ENCODE measurements at regions not wholly inside any gene's neighbourhood (a gene's known extent, or its start where the extent isn't known, plus 50 kb on each side); places are given as distances from the start of the nearest gene placed in this dataset.
A peak's percentile ranks its signal among the peaks of the same experiment; 100 is the strongest.
"Not testable (repeated sequence)": the region's sequence is repeated elsewhere in the genome, so short reads cannot be mapped to it uniquely, and the experiment has no call there.

DNA sequence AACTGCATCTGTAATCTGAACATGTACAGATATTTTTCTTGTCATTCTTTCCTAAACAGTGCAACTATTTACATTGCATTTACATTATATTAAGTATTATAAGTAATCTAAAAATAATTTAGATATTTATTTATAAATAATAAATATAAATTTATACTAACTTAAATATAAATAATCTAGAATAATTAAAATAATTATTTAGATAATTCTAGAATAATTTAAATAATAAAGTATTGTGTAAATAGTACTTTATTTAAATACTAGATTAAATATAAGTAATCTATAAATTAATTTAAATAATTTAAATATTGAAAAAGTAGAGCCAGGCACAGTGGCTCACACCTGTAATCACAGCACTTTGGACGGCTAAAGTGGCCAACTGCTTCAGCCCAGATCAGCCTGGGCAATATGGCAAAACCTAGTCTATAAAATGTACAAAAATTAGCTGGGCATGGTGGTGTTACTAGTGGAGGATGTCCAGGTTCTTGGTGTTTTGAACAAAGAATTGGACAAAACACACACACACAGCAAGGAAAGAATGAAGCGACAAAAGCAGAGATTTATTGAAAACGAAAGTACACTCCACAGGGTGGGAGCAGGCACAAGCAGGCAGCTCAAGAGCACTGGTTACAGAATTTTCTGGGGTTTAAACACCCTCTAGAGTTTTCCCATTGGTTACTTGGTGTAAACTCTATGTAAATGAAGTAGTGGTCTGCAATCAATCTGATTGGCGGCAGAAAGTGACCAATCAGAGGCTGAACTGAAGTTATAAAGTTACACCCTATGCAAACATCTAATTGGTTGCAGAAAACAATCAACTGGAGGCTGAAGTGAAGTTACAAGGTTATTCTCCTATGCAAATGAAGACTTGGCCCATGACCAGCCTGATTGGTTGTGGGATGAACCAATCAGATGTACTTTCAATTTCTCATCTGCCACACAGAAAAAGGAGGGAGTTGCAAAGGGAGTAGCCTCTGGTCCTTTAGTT is 100.2 kb upstream of the SP4 start:
- DNase-seq, result no peak

DNA sequence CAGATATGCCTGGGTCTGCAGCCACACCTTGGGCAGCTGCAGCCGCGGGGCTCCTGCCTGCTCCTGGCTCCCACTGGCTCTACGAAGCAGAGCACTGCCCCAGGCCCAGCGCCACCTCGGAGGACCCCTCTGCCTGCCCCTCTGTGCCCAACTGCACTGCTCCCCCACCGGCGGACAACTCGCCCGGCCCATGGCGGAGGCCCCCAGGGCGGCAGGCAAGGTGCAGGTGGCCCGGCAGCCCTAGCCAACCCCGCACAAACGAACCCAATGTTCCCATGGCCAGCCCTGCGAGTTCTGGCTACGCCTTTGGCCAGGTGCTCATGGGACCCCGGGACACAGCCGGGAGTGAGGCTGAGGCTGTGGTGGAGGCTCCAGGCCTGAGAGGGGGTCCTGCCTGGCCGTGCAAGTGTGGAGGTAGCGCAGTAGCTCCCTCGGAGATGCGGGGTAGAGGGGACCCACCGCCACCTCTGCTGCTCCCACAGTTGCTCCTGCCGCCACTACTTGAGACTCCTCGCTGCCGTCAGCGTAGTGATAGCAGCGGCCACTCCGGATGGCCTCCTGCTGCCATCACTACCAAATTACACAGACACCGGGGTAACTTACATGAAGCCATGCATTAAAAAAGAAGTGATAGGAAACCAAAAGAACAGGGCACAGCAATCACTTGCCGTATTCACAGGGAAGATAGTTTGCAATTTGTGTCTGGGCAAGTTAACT is 97.3 kb upstream of the SP4 start:
- no peak for DNase-seq

DNA sequence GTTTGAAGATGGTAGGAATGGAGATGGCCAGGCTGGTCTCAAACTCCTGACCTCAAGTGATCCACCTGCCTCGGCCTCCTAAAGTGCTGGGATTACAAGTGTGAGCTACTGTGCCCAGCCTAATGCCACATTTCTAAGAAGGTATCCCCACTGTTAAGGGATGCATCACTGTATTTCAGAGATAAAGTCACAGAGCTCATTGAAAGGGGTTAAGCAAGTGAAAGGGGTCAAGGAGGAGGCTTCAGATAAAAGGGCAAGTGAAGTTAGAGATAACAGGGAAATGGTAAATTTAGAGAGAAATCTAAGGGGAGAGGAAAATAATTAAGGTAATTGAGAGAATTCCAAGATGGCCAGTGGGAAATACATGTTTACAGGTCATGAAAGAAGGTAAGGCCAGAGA is 93.0 kb upstream of the SP4 start:
- no peak for DNase-seq

DNA sequence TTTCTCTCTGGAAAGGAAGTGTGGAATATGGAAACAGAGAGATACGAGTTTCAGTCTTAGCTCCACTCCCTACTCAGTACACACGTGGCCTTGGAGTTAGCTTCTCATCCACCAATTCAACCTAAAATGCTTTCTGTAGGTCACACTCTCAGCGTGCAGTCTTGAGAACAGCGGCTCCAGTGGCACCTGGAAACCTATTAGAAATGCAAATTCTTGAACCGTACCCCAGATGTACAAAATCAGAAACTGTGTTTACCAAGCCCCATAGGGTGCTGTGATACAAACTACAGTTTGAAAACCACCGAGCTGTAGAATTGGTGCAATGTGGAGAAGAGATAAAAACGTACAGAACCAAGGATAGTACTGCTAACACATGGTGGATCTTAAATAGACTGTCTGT is 91.1 kb upstream of the SP4 start:
- DNase-seq, result no peak

DNA sequence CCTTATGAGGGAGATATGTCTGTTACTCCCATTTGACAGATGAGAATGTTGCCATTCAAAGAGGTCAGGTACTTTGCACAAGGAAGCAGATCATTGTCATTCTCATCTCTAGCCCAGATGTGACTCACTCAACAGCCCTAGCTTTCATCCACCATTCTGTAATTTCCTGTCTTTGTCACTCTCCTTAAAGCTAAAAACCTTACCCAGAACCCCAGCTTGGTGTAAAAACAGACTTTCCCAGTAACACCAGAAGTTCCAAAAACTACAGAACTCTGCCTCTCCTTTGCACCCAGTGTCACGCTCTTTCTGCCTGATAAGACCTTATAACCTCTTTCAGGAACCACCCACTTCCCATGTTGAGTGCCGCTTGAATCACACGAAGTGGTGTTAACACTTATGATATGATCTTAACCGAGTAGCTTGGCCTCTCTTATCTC is 89.1 kb upstream of the SP4 start:
- DNase-seq, result no peak

DNA sequence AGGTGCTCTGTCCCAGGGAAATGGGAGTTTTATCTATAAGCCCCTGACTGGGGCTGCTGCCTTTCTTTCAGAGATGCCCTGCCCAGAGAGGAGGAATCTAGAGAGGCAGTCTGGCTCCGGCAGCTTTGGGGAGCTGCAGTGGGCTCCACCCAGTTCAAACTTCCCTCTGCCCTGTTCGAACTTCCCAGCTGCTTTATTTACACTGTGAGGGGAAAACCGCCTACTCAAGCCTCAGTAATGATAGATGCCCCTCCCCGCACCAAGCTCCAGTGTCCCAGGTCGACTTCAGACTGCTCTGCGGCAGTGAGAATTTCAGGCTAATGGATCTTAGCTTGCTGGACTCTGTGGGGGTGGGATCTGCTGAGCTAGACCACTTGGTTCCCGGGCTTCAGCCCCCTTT is 83.0 kb upstream of the SP4 start:
- DNase-seq, result not testable (repeated sequence)

DNA sequence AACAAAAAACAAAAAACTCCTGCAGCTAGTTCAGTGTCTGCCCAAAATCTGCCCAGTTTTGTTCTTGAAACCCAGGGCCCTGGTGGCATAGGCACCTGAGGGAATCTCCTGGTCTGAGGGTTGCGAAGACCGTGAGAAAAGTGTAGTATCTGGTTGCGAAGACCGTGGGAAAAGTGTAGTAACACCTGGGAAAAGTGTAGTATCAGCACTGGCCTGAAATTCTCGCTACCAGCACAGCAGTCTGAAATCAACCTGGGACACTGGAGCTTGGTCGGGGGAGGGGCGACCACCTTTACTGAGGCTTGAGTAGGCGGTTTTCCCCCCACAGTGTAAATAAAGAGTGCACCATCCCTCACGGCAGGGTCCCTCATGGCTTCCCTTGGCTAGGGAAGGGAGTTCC is 82.5 kb upstream of the SP4 start:
- no peak for DNase-seq

DNA sequence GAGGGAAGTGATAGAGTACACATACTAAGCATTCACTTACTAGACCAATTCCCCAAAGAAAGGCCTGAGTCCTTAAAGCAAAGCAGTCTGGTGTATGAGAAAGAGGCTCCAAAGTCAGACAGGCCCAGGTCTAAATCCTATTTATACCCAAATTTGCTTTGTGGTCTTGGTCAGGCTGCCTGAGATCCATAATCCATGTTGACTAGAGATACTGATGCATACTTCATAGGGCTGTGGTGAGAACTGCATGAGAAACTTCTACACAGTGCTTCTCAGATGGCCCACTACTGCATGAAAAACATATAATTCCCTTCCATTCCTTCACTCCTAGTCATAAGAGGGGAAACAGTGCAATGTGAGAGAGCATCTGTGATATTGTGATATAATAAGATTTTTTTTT is 81.6 kb upstream of the SP4 start:
- DNase-seq, result no peak

DNA sequence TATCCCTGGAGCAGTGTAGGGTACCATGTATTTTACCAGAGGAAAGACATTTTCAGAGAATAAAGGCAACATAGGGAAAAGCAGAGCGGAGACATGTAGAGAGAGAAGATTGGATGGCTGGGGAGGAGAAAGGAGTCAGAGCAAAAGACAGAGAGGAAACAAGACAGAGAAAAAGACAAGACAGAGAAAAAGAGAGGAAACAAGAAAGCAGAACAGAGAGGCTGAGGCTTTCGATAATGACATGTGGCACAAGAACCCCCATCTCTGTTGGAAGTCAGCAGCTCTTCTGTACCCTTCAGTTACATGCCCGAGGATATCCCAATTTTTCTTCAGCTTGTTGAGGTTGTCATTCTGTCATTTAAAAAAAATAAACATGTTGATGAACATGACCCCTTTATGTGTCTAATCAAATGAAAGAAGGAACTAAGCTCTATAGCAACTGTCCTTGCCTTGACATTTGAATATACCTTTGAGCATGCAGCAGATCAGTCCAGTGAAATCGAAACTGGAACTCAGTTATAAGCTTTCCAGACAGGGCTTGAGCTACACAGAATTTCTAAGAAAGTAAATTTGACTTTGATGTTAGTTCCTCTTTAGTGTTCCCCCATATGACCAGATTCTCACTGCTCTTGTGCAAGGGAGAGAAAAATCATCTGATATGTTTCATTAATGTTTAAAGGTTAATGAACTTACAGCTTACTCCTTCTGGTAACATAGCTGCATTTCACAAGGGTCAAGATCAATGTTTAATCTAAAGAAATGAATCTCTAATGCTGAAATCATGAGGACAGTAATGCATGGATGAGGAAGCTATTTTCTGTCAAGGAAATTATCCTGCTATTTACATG is 75.1 kb upstream of the SP4 start:
- DNase-seq, result no peak

DNA sequence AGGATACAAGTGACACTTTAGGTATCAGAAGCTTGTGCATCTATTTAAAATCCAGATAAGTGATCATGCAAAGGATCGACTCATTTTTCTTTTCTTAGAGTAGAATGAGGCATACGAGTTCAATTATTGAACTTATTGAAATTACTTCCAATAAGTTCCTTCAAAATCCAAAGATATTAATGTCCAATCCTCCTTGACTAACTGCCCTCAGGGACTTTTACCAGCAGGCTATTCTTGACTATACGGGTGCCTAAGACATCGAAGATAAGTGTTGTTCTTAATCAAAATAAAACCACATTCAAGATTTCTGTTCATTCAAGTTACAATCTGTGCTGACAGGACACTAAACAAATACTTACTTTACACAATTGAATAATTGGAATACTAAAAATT is 74.5 kb upstream of the SP4 start:
- no peak for DNase-seq

DNA sequence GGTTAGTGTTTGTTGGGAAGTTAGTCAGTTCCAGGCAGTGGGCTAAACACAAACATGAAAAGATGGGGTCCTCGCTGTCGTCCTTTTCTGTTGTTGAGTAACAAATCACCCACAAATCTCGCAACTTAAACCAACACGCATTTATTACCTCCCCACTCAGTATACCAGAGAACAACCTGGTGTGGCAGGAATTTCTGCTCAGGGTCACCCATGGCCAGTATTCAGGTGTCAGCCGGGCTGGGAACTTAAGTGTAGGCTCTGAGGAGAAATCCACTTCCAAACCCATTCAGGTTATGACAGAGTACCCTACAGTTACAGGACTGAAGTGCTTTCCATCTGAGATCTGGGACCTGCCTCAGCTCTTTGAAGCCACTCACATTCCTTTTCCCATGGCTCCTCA is 73.6 kb upstream of the SP4 start:
- no peak for DNase-seq

DNA sequence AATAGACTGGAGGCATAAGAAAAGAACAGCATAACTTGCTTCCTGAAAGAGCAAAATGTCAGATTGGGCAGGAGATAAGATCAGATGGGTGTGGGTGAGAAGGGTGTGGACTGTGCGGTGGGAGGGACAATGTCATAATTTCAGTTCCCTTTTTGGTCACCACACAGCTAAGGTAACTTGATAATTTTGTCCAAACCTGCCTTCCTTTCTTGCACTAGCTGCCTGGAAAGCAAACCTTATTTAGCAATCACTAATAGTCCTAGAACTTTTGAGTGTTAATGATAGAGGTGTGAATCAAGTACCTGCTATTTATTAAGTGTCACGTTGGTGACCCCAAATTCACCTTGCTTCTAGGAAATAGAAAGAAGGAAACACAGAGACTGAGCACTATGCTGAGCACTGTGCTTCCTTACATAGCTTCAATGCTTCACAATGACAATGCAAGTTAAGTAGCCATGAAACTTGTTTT is 72.4 kb upstream of the SP4 start:
- DNase-seq, result no peak

DNA sequence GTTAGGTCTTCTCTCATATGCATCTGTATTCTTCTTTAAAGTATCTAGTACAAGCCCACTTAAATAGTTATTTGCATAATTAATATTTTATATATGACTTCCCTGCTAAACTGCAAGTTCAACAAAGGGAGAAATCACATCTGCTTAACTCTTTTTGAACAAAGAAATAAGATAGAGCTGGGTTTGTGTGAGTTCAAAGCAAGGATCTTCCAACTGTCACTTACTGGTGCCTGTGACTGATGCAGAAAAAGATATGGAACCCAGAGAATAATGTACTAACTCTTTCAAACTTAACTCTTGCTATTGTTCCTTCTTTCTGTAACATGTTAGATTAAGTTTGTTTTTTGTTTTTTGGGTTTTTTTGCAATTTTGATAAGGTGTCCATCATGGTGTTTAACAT is 71.3 kb upstream of the SP4 start:
- no peak for DNase-seq

DNA sequence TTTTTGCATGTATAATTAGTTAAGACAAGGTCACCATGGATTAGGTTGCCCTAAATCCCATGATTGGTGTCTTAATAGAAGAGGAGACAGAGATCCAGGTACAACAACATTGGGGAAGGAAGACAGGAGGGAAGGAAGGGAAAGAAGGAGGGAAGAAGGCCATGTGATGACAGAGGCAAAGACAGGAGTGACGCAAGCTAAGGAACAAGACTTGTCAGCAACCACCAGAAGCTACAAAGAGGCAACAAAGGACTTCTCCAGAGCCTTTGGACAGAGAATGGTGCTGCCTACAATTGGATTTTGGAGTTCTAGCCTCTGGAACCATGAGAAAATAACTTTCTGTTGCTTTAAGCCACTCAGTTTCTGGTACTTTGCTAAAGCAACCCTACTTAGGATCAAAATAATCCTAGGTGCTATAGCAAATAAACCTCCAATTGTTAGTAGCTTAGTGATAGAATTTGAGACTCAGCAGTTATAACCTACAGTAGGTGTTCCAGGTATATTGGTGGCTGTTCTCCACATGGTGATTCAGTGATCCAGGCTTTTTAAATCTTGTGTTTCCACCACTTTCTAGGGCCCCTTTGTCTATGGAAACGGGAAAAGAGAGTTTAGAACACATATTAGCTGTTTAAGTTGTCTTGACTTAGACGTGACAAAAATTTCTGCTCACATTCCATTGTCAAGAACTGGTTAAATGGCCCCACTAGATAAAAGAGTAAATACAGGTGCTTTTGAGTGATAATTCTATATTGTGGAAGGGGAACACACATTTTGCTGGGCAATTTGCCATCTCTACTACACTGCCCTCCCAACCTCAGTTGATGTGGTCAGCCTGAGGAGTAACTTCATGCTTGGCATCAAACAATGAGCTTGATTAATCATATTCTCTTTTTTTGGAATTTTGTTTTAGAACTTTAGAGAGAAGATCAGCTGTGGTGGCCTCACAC is 70.5 kb upstream of the SP4 start:
- no peak for DNase-seq

DNA sequence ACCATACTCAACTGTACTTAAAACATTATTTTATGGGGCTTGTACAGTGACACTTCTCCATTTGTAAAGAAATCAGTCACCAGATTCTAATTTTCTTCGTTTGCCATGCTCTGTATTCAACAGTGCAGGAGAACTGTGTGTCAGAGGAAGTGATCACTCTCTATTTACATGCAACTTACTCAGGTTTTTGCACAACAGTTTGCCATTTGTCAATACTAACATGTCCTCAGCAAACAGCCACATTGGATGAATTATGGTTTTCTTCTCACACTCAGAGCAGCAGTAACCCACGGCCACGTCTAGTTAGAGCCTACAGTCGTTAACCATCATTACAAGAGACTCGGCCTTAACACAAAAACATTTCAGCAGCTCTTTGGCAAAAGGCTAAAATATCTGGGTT is 69.2 kb upstream of the SP4 start:
- DNase-seq, result no peak

DNA sequence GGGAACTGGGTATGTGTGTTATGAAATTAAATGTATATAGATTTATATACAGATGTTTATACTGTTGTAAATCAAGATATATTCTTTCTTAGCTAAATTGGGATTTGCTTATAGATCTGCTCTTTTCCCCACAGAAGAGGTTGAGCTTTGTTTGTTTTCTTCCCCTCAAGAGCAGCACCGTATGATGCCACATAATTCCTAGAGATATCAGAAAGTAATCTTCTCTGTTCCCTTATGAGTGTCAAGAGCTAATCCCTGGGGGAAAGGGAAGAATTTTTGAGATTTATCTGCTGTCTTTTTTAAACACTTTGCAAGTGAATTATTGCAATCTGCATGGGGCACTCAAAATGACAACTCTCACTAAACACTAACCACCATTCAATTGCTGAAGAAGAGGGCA is 68.7 kb upstream of the SP4 start:
- no peak for DNase-seq

DNA sequence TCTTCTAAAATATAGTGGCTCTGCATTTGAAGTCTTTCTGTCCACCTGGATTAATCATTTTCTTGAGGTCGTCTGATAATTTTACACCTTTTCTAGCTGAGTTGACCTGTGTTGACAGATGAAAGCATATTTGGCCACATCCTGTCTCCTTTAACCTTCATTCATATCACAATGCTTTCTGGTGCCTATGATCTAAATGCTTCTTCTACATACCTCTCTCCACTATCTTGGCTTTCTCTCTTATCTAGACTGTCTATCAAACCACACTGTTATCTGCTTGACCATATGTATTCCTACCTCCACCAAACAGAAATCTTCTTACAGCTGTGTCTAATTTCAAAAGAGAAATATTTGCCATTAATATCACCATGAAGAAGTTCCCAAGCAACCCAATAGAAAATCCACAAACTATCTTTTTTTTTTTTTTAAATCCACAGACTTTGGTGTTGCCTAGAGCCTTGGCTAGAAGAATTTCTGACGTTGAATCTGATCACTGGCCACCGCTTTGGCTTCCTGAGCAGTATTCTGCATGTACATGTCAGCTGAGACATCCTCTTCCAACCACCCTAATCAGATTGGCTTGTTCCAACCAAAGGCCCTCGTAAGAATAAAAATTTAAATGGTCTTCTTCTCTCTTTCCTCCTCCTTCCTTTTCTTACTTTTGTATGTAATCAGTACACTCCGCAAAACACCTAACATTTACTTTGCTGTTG is 66.3 kb upstream of the SP4 start:
- DNase-seq, result peak; percentile 76

DNA sequence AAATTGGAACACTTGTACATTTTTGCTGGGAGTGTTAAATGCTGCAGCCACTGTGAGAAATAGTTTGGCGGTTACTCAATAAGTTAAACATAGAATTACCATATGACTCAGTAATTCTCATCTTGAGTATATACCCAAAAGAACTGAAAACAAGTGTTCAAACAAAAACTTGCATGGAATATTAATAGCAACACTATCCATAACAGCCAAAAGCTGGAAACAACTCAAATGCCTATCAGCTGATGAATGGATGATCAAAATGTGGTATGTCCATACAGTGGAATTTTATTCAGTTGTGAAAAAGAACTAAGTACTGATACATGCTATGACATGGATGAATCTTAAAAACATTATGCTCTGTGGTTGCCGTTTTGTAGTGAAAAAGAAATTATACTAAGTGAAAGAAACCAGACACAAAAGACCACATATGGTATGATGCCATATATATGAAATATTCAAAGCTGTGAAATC is 63.0 kb upstream of the SP4 start:
- DNase-seq, result peak; percentile 50

DNA sequence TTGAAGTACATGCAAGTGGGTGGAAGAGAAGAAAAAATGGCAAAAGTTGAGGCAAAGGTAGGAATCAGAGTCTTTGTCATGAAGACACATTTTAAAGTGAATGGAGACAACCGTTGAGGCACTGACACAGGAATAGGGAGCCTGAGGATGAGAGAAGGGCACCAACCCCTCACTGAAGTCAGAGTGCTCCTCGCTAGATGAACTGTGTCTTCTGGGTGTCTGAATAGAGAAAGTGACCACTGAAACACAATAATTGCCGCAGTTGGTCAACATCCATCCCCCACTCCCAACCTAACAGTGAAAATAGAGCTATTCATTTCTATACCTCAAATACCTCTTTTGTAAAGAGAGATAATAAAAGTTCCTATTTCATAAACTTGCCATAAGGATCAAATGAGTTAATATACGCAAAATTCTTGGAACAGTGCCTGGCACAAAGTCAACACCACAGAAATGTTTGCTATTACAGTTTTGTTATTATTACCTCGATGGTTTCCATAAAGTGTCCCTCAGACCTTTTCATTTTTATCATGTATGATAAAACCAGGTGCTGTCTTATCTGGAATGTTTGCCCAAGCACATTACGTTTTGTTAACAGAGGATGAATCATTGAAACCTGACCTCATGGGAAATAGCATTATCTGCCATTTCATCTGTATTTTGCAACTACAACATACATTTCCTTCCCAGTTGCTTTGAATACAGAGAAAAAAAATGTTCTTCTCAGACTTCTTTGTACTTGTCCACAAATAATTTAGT is 61.8 kb upstream of the SP4 start:
- DNase-seq, result peak; percentile 96

DNA sequence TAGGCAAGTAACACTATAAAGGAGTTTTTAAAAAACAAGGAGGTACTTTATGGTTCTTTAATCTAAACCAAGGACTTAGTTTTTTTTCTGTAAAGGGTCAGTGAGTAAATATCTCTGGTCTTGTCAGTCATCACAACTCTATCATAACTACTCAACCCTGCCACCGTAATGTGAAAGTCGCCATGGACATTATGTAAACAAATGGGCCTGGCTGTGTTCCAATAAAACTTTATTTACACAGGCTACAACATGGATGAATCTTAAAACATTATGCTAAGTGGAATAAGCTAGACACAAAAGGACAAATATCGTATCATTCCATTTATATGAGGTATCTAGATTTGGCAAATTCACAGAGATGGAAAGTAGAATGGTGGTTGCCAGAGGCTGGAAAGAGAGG is 60.8 kb upstream of the SP4 start:
- DNase-seq, result peak; percentile 72

All from NCI-H226 (cell line).